WTC11 (cell line): ENCODE measurements at regions not wholly inside any gene's neighbourhood (a gene's known extent, or its start where the extent isn't known, plus 50 kb on each side); places are given as distances from the start of the nearest gene placed in this dataset.
A peak's percentile ranks its signal among the peaks of the same experiment; 100 is the strongest.

Experiments used
- ATAC-seq: fragments of 200-7000 bp; cut with Tn5 transposase; 2 replicates; pipeline ENCODE4 v1.10.0; 2021; ENCODE audit warnings: mild to moderate bottlenecking, moderate library complexity
- CTCF ChIA-PET: fragments of 300-600 bp; sonication (Branson Sonifier 250); formaldehyde crosslinking; loops from one replicate; lab custom pipeline; 2021; ENCODE audit warnings: antibody characterized with exemption; lab: Charles Lee
- POLR2A ChIA-PET: fragments of 350-600 bp; sonication (Branson Sonifier 250); formaldehyde crosslinking; loops from one replicate; lab custom pipeline; 2021; ENCODE audit warnings: antibody characterized with exemption; lab: Charles Lee
- DNase-seq: peaks from one replicate; pipeline ENCODE4 v3.0.0; 2021; ENCODE audit warnings: low spot score
- H3K27ac Mint-ChIP-seq: 2 replicates; pipeline ENCODE4 v1.8.0; 2021; ENCODE audit warnings: mixed read lengths
- H3K27me3 Mint-ChIP-seq: 2 replicates; pipeline ENCODE4 v1.8.0; 2021; ENCODE audit warnings: low read depth, mild to moderate bottlenecking, moderate library complexity, mixed read lengths
- H3K36me3 Mint-ChIP-seq: 2 replicates; pipeline ENCODE4 v1.8.0; 2021; ENCODE audit warnings: mixed read lengths
- H3K4me1 Mint-ChIP-seq: 2 replicates; pipeline ENCODE4 v1.8.0; 2022; ENCODE audit warnings: mixed read lengths
- H3K4me3 Mint-ChIP-seq: 2 replicates; pipeline ENCODE4 v1.8.0; 2021; ENCODE audit warnings: mild to moderate bottlenecking, moderate library complexity, mixed read lengths
- H3K9me3 Mint-ChIP-seq: 2 replicates; pipeline ENCODE4 v1.8.0; 2021; ENCODE audit warnings: mixed read lengths
- ATF1 ChIP-seq: sonication (generic); formaldehyde crosslinking; IDR thresholded peaks from 2 replicates; pipeline ENCODE4 v1.8.1; 2023; ENCODE audit warnings: mild to moderate bottlenecking, moderate library complexity, missing genetic modification reagents
- FOXP1 ChIP-seq: sonication (generic); formaldehyde crosslinking; IDR thresholded peaks from 2 replicates; pipeline ENCODE4 v1.8.0; 2022; ENCODE audit warnings: missing genetic modification reagents, mild to moderate bottlenecking, moderate library complexity, borderline replicate concordance
- GABPB1 ChIP-seq: sonication (generic); formaldehyde crosslinking; IDR thresholded peaks from 2 replicates; pipeline ENCODE4 v1.8.1; 2023; ENCODE audit warnings: mild to moderate bottlenecking, missing genetic modification reagents
- HMGXB4 ChIP-seq: sonication (generic); formaldehyde crosslinking; IDR thresholded peaks from 2 replicates; pipeline ENCODE4 v1.8.1; 2023; ENCODE audit warnings: mild to moderate bottlenecking, moderate library complexity, missing genetic modification reagents
- KAT7 ChIP-seq: sonication (generic); formaldehyde crosslinking; IDR thresholded peaks from 2 replicates; pipeline ENCODE4 v1.8.1; 2023; ENCODE audit warnings: missing genetic modification reagents, mild to moderate bottlenecking, borderline replicate concordance
- MYBL2 ChIP-seq: sonication (generic); formaldehyde crosslinking; IDR thresholded peaks from 2 replicates; pipeline ENCODE4 v1.8.1; 2023; ENCODE audit warnings: mild to moderate bottlenecking, moderate library complexity, missing genetic modification reagents
- SOX15 ChIP-seq: fragments of 250-450 bp; sonication (Bioruptor Pico); IDR thresholded peaks from 2 replicates; pipeline ENCODE4 v1.9.0; 2021; ENCODE audit warnings: mild to moderate bottlenecking
- STAT6 ChIP-seq: sonication (generic); formaldehyde crosslinking; conservative IDR thresholded peaks from 2 replicates; pipeline ENCODE4 v1.8.1; 2023; ENCODE audit warnings: mild to moderate bottlenecking, low read depth, missing genetic modification reagents, moderate library complexity
- ZNF396 ChIP-seq: fragments of 250-450 bp; sonication (Bioruptor Pico); IDR thresholded peaks from 2 replicates; pipeline ENCODE4 v1.8.0; 2021; ENCODE audit warnings: mild to moderate bottlenecking, moderate library complexity, borderline replicate concordance
- ZNF416 ChIP-seq: fragments of 250-450 bp; sonication (Bioruptor Pico); IDR thresholded peaks from 2 replicates; pipeline ENCODE4 v1.9.0; 2021; ENCODE audit warnings: mild to moderate bottlenecking, inconsistent platforms

GRCh38 chr2:38438133-38438882 lies 61.2 kb upstream of the ATL2 start (continued):
- no peak for TF ChIP-seq STAT6
- no peak for TF ChIP-seq ATF1
- no peak for TF ChIP-seq KAT7 (CRISPR knock-in tag)

GRCh38 chr2:38436227-38436664 lies 59.2 kb upstream of the ATL2 start:
- Mint-ChIP-seq H3K4me1 (peaks cover 35% of the 10 kb centered on the region), H3K27ac (no peak overlapping the region), H3K36me3 (0 out of 2 replicates have a peak, but pooled peaks cover 4% of the 10 kb centered on the region), H3K4me3 (no peak overlapping the region), H3K9me3 (peaks cover 9% of the 10 kb centered on the region), H3K27me3 (peaks cover 17% of the 10 kb centered on the region)
- ChIA-PET CTCF (no interaction called here), POLR2A (no interaction called here)
- DNase-seq, result no peak
- no peak for TF ChIP-seq MYBL2 (CRISPR knock-in tag)
- peak; percentile 35; the same call in 1 of the 2 replicates for TF ChIP-seq GABPB1 (CRISPR knock-in tag)
- ATAC-seq, result no peak

- peaks cover 9% of the 10 kb centered on the region for H3K9me3 Mint-ChIP-seq
- peaks cover 35% of the 10 kb centered on the region for H3K4me1 Mint-ChIP-seq
Observed at GRCh38 chr2:38435775-38436174, 58.7 kb upstream of the ATL2 start.

More at GRCh38 chr2:38435775-38436174, 58.7 kb upstream of the ATL2 start:
- H3K27ac Mint-ChIP-seq, result no peak overlapping the region
- no peak for ATAC-seq
- no peak overlapping the region for H3K4me3 Mint-ChIP-seq
- ChIA-PET POLR2A (no interaction called here), CTCF (no interaction called here)
- TF ChIP-seq FOXP1 (CRISPR knock-in tag) (no peak), ZNF416 (CRISPR knock-in tag) (no peak), HMGXB4 (no peak), STAT6 (no peak), MYBL2 (CRISPR knock-in tag) (no peak), ZNF396 (CRISPR knock-in tag) (no peak), SOX15 (CRISPR knock-in tag) (no peak)
- 0 out of 2 replicates have a peak, but pooled peaks cover 4% of the 10 kb centered on the region for H3K36me3 Mint-ChIP-seq
- no peak for DNase-seq
- H3K27me3 Mint-ChIP-seq, result peaks cover 15% of the 10 kb centered on the region
